NB4 (cell line): ENCODE measurements at regions not wholly inside any gene's neighbourhood (a gene's known extent, or its start where the extent isn't known, plus 50 kb on each side); places are given as distances from the start of the nearest gene placed in this dataset.
A peak's percentile ranks its signal among the peaks of the same experiment; 100 is the strongest.

Experiments used
- DNase-seq: peaks from one replicate; pipeline ENCODE4 v3.0.0; 2010; ENCODE audit warnings: low read depth
- H3K4me3 ChIP-seq: one replicate; pipeline ENCODE4 v1.5.1; 2011; ENCODE audit warnings: mild to moderate bottlenecking, low read depth, low read length, moderate library complexity
- MYC ChIP-seq: IDR thresholded peaks from 2 replicates; pipeline ENCODE4 v1.6.1; 2011; ENCODE audit warnings: low read depth, low read length
- POLR2A ChIP-seq: IDR thresholded peaks from 2 replicates; pipeline ENCODE4 v1.6.1; 2011; ENCODE audit warnings: mild to moderate bottlenecking; ENCODE audit not compliant: insufficient read length; ENCODE audit errors: extremely low read depth
- TF ChIP-seq, protein P1 (sequence below): IDR thresholded peaks from one replicate; pipeline ENCODE4 v1.5.1; 2012; ENCODE audit warnings: low read depth, low read length
- TF ChIP-seq, protein P2 (sequence below): IDR thresholded peaks from 2 replicates; pipeline ENCODE4 v1.6.1; 2011; ENCODE audit warnings: low read depth, low read length

DNA sequence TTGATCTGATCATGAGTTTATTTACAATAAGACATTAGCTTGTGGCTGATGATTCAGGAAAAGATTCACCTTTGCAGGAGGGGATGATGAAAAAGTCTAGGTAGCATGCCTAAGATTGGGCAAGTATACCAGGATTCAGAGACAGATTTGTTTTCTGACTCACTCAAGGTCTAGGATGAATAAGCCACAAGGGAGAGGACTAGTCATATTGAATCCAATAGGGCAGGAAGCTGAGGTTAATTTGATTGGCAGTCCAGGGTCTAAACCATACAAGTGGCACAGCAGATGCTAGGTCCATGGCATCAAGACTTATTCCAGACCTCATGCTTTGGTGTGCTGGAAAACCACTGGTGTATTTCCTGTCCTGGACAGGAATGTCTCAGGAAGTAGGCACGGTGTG lies 1133.4 kb downstream of the XPNPEP1 start:
- H3K4me3 ChIP-seq: no peak overlapping the region
- TF ChIP-seq, protein P1, sequence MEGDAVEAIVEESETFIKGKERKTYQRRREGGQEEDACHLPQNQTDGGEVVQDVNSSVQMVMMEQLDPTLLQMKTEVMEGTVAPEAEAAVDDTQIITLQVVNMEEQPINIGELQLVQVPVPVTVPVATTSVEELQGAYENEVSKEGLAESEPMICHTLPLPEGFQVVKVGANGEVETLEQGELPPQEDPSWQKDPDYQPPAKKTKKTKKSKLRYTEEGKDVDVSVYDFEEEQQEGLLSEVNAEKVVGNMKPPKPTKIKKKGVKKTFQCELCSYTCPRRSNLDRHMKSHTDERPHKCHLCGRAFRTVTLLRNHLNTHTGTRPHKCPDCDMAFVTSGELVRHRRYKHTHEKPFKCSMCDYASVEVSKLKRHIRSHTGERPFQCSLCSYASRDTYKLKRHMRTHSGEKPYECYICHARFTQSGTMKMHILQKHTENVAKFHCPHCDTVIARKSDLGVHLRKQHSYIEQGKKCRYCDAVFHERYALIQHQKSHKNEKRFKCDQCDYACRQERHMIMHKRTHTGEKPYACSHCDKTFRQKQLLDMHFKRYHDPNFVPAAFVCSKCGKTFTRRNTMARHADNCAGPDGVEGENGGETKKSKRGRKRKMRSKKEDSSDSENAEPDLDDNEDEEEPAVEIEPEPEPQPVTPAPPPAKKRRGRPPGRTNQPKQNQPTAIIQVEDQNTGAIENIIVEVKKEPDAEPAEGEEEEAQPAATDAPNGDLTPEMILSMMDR: no peak
- TF ChIP-seq, protein P2, sequence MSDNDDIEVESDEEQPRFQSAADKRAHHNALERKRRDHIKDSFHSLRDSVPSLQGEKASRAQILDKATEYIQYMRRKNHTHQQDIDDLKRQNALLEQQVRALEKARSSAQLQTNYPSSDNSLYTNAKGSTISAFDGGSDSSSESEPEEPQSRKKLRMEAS: no peak
- TF ChIP-seq MYC (no peak), POLR2A (no peak)
- DNase-seq: no peak

DNA sequence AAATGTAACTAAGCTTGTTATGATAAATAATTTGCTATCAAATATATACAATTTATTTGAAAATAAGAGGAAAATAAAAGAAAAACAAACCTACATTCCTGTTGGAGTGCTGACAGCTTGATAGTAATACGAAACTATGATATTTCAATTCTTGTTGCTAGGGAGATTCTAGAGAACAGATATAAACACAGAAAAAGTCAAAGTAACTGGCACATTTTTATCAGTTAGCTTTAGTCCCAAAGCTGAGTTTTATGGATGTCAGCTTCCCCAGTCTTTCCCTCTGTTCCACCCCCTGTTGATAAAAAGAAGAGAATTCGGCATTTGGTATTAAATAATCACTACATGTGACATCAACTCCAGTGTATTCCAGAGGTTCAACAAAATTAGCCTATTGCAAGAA lies 1134.0 kb downstream of the XPNPEP1 start:
- TF ChIP-seq MYC (no peak), POLR2A (no peak)
- TF ChIP-seq, protein P1: no peak
- TF ChIP-seq, protein P2: no peak
- no peak for DNase-seq
- H3K4me3 ChIP-seq: no peak overlapping the region

DNA sequence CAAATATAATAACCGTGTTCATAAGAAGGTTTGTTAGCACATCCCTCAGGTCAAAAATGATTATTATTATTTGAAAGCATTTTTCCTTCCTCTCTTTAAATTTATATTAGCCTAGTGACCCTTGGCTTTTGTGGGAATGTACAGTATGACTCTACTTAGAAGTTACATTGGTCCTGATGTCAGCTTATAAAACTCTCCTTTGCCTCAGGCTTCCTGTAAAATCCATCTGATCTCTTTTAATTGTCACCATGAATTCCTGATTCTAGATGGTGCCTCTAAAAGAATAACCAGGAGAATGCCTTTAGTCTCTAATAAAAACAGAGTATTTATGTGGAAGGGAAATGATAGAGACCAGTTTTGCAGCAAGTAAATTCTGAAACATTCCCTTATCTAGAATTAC lies 1134.4 kb downstream of the XPNPEP1 start:
- no peak overlapping the region for H3K4me3 ChIP-seq
- DNase-seq: no peak
- TF ChIP-seq POLR2A (no peak), MYC (no peak)
- TF ChIP-seq, protein P2: no peak
- TF ChIP-seq, protein P1: no peak

DNA sequence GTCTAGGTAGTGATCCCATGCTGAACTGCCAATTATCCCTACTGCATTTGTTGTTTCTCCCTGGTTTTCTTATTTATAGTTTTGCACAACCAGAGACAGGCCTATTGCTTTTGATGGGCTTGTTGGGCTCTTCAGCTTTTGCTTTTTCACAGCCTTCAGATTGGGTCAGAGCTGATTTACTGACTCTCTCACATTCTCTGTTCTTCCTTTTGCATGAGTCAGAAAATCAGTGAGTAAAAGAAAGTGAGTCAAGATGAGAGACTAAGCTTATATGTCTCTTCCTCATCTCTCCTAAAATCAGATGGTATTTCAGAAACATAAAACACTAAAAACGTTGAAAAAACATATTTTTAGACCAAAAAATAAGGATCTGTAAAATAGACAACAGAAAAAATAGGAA lies 1135.4 kb downstream of the XPNPEP1 start:
- no peak overlapping the region for H3K4me3 ChIP-seq
- DNase-seq: no peak
- TF ChIP-seq, protein P1: no peak
- TF ChIP-seq MYC: no peak
- TF ChIP-seq, protein P2: no peak

DNA sequence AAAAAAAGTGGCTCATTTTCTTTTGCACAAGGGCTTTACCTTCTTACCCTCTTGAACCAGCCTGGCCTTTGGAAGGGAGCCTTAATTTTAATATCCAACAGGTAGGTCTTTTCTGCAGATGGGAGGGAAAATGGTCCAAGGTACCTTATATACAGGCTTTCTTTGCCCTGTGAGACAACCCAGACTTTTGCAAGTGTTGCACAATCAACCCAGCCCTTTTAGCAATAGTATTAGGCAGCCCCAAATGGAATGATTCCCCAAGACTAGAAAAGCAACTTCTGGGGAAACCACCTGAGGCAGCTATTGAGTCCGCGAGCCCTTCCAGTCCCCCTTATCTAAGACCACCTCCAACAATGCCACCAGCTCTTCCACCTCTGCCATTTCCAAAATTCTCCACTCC lies 1138.3 kb downstream of the XPNPEP1 start:
- TF ChIP-seq, protein P2: no peak
- TF ChIP-seq, protein P1: no peak
- no peak for TF ChIP-seq MYC
- TF ChIP-seq POLR2A: no peak
- DNase-seq: peak; percentile 6
- no peak overlapping the region for H3K4me3 ChIP-seq

DNA sequence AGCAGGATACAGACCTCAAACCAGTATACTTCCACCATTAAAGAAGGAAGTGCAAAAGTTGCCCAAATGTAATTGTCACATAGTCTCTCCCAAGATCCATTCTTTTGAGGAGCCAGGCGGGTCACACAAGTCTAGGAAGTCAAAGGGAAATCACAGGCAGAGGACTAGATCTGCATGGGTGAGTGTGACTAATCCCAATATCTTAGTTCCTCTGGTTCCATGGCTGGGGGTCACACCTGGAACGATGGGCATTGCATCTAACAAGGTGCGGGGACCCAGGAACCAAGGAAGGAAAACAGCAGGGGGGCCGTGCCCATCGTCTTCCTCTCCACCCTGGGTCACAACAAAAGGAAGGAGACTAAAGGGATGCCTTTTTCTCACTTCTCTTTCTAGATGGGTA lies 1138.8 kb downstream of the XPNPEP1 start:
- TF ChIP-seq POLR2A (no peak), MYC (no peak)
- TF ChIP-seq, protein P1: no peak
- TF ChIP-seq, protein P2: no peak
- no peak for DNase-seq

More for the DNA sequence above, 1138.8 kb downstream of the XPNPEP1 start:
- H3K4me3 ChIP-seq: no peak overlapping the region
